Liver (tissue), 2 donors: ENCODE measurements at regions not wholly inside any gene's neighbourhood (a gene's known extent, or its start where the extent isn't known, plus 50 kb on each side); places are given as distances from the start of the nearest gene placed in this dataset.
"Not testable (repeated sequence)": the region's sequence is repeated elsewhere in the genome, so short reads cannot be mapped to it uniquely, and the experiment has no call there.

ENCODE experiments used
- TF ChIP-seq, protein P1 (sequence below): IDR thresholded peaks from 2 replicates; pipeline ENCODE4 v1.6.1; 2016; ENCODE audit warnings: antibody characterized with exemption, mild to moderate bottlenecking
- TF ChIP-seq, protein P2 (sequence below): fragments of 150-350 bp; IDR thresholded peaks from 2 replicates; pipeline ENCODE4 v1.5.1; 2017; ENCODE audit warnings: improper control_type of control experiment, low read depth, low read length; ENCODE audit not compliant: missing input control
- donor health status: healthy.

GRCh38 chr1:146535575-146535974 lies 306.8 kb upstream of the NOTCH2NLA start:
- TF ChIP-seq, protein P1, sequence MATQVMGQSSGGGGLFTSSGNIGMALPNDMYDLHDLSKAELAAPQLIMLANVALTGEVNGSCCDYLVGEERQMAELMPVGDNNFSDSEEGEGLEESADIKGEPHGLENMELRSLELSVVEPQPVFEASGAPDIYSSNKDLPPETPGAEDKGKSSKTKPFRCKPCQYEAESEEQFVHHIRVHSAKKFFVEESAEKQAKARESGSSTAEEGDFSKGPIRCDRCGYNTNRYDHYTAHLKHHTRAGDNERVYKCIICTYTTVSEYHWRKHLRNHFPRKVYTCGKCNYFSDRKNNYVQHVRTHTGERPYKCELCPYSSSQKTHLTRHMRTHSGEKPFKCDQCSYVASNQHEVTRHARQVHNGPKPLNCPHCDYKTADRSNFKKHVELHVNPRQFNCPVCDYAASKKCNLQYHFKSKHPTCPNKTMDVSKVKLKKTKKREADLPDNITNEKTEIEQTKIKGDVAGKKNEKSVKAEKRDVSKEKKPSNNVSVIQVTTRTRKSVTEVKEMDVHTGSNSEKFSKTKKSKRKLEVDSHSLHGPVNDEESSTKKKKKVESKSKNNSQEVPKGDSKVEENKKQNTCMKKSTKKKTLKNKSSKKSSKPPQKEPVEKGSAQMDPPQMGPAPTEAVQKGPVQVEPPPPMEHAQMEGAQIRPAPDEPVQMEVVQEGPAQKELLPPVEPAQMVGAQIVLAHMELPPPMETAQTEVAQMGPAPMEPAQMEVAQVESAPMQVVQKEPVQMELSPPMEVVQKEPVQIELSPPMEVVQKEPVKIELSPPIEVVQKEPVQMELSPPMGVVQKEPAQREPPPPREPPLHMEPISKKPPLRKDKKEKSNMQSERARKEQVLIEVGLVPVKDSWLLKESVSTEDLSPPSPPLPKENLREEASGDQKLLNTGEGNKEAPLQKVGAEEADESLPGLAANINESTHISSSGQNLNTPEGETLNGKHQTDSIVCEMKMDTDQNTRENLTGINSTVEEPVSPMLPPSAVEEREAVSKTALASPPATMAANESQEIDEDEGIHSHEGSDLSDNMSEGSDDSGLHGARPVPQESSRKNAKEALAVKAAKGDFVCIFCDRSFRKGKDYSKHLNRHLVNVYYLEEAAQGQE = not testable (repeated sequence)
- TF ChIP-seq, protein P2, sequence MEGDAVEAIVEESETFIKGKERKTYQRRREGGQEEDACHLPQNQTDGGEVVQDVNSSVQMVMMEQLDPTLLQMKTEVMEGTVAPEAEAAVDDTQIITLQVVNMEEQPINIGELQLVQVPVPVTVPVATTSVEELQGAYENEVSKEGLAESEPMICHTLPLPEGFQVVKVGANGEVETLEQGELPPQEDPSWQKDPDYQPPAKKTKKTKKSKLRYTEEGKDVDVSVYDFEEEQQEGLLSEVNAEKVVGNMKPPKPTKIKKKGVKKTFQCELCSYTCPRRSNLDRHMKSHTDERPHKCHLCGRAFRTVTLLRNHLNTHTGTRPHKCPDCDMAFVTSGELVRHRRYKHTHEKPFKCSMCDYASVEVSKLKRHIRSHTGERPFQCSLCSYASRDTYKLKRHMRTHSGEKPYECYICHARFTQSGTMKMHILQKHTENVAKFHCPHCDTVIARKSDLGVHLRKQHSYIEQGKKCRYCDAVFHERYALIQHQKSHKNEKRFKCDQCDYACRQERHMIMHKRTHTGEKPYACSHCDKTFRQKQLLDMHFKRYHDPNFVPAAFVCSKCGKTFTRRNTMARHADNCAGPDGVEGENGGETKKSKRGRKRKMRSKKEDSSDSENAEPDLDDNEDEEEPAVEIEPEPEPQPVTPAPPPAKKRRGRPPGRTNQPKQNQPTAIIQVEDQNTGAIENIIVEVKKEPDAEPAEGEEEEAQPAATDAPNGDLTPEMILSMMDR = not testable (repeated sequence)
